Neural cell (in vitro differentiated cells): ENCODE measurements at regions not wholly inside any gene's neighbourhood (a gene's known extent, or its start where the extent isn't known, plus 50 kb on each side); places are given as distances from the start of the nearest gene placed in this dataset.

ENCODE experiments used
- H2AFZ ChIP-seq: fragments of 200-600, 300-800 bp; sonication (generic), shearing (Covaris generic); 2 replicates; pipeline ENCODE4 v1.6.0; 2014; ENCODE audit warnings: low read depth, mild to moderate bottlenecking, antibody characterized with exemption, low read length, moderate library complexity
- H3F3A ChIP-seq: fragments of 200-600 bp; shearing (Covaris generic); 2 replicates; pipeline ENCODE4 v1.6.1; 2016; ENCODE audit warnings: mild to moderate bottlenecking, moderate library complexity, mixed read lengths, antibody characterized with exemption, low read length; ENCODE audit not compliant: insufficient read depth, poor library complexity, severe bottlenecking
- H3K27ac ChIP-seq: fragments of 200-600, 300-800 bp; sonication (generic), shearing (Covaris generic); 2 replicates; pipeline ENCODE4 v1.5.1; 2014; ENCODE audit warnings: mild to moderate bottlenecking, low read length, moderate library complexity
- H3K27me3 ChIP-seq: fragments of 300-800, 200-600 bp; sonication (generic), shearing (Covaris generic); 2 replicates; pipeline ENCODE4 v1.6.0; 2014; ENCODE audit warnings: mild to moderate bottlenecking, low read depth, low read length, moderate library complexity; ENCODE audit not compliant: insufficient read depth
- H3K36me3 ChIP-seq: fragments of 300-800, 200-600 bp; sonication (generic), shearing (Covaris generic); 2 replicates; pipeline ENCODE4 v1.5.1; 2014; ENCODE audit warnings: mild to moderate bottlenecking, antibody characterized with exemption, low read length, moderate library complexity; ENCODE audit not compliant: insufficient read depth
- H3K4me2 ChIP-seq: fragments of 300-800, 200-600 bp; sonication (generic), shearing (Covaris generic); 2 replicates; pipeline ENCODE4 v1.6.0; 2014; ENCODE audit warnings: mild to moderate bottlenecking, low read length
- H3K4me3 ChIP-seq: fragments of 300-800, 200-600 bp; sonication (generic), shearing (Covaris generic); 2 replicates; pipeline ENCODE4 v1.5.1; 2014; ENCODE audit warnings: mild to moderate bottlenecking, low read length, moderate library complexity
- H3K79me2 ChIP-seq: fragments of 200-600 bp; shearing (Covaris generic); replicated peaks from 2 replicates; pipeline ENCODE4 v1.6.0; 2014; ENCODE audit warnings: mild to moderate bottlenecking, low read length, moderate library complexity; ENCODE audit not compliant: insufficient read depth
- H3K9ac ChIP-seq: fragments of 300-800, 200-600 bp; sonication (generic), shearing (Covaris generic); 2 replicates; pipeline ENCODE4 v1.6.1; 2016; ENCODE audit warnings: mild to moderate bottlenecking, low read length, mixed read lengths
- H3K9me2 ChIP-seq: fragments of 200-600 bp; shearing (Covaris generic); 2 replicates; pipeline ENCODE4 v1.6.1; 2016; ENCODE audit warnings: mild to moderate bottlenecking, low read length, mixed read lengths; ENCODE audit not compliant: insufficient read depth
- H3K9me3 ChIP-seq: fragments of 200-600, 300-800 bp; sonication (generic), shearing (Covaris generic); 2 replicates; pipeline ENCODE4 v1.6.1; 2016; ENCODE audit warnings: mild to moderate bottlenecking, mixed run types, low read length, moderate library complexity, mixed read lengths
- H4K20me1 ChIP-seq: fragments of 200-600 bp; shearing (Covaris generic); 2 replicates; pipeline ENCODE4 v1.6.1; 2016; ENCODE audit warnings: mild to moderate bottlenecking, mixed run types; ENCODE audit not compliant: insufficient read depth
- EP300 ChIP-seq: fragments of 450-650 bp; conservative IDR thresholded peaks from 2 replicates; pipeline ENCODE4 v1.6.1; 2014; ENCODE audit warnings: antibody characterized with exemption, mild to moderate bottlenecking, moderate library complexity; ENCODE audit not compliant: poor library complexity, severe bottlenecking
- EZH2 ChIP-seq: fragments of 200-600, 300-800 bp; shearing (Covaris generic), sonication (generic); IDR thresholded peaks from 2 replicates; pipeline ENCODE4 v1.6.1; 2014; ENCODE audit warnings: antibody characterized with exemption, low read length, borderline replicate concordance, mild to moderate bottlenecking; ENCODE audit not compliant: insufficient read depth, poor library complexity, severe bottlenecking
- MXI1 ChIP-seq: fragments of 450-650 bp; conservative IDR thresholded peaks from 2 replicates; pipeline ENCODE4 v1.6.1; 2014; ENCODE audit warnings: antibody characterized with exemption, mild to moderate bottlenecking; ENCODE audit not compliant: poor library complexity, severe bottlenecking
- POLR2AphosphoS5 ChIP-seq: IDR thresholded peaks from 2 replicates; pipeline ENCODE4 v1.6.1; 2012
- RAD21 ChIP-seq: fragments of 450-650 bp; conservative IDR thresholded peaks from 2 replicates; pipeline ENCODE4 v1.6.1; 2014; ENCODE audit warnings: antibody characterized with exemption, mild to moderate bottlenecking, moderate library complexity
- SMC3 ChIP-seq: fragments of 450-650 bp; conservative IDR thresholded peaks from 2 replicates; pipeline ENCODE4 v1.6.1; 2014; ENCODE audit warnings: antibody characterized with exemption, mild to moderate bottlenecking, moderate library complexity; ENCODE audit not compliant: poor library complexity
- TAF1 ChIP-seq: IDR thresholded peaks from 2 replicates; pipeline ENCODE4 v1.6.1; 2012; ENCODE audit warnings: low read depth
- TF ChIP-seq, protein P1 (sequence below): IDR thresholded peaks from 2 replicates; pipeline ENCODE4 v1.6.1; 2012; ENCODE audit warnings: borderline replicate concordance
- TF ChIP-seq, protein P2 (sequence below): fragments of 450-650 bp; IDR thresholded peaks from 2 replicates; pipeline ENCODE4 v1.5.1; 2014; ENCODE audit warnings: antibody characterized with exemption, mild to moderate bottlenecking, moderate library complexity; ENCODE audit not compliant: poor library complexity, severe bottlenecking

DNA sequence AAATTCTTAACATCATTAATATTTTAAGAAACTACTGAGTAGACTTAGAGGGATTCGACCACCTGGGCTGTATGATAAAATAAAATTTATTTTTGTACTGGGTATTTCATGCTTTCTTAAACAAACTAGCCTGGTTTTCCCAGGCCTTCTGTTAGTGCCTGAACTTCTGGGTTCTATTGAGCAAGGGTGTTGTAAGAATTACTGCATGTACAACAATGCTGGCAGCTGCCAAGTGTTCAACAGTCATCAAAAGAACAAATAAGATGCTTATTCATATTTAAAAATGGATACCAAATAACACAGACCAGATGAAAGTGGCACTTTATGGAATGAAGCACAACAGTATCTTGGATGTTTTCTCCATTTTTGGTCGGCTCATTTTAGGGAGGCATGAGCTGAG lies 123.2 kb upstream of the FBXL7 start:
- Histone ChIP-seq H3F3A (no peaks in the 10 kb centered on the region), H3K27me3 (no peaks in the 10 kb centered on the region), H3K4me2 (no peak overlapping the region), H3K9me2 (no peaks in the 10 kb centered on the region), H3K9ac (no peak overlapping the region), H3K79me2 (no peaks in the 10 kb centered on the region), H4K20me1 (no peaks in the 10 kb centered on the region), H2AFZ (no peak overlapping the region), H3K4me3 (no peak overlapping the region), H3K36me3 (no peaks in the 10 kb centered on the region), H3K9me3 (no peaks in the 10 kb centered on the region), H3K27ac (no peak overlapping the region)
- TF ChIP-seq EP300, result no peak
- no peak for TF ChIP-seq MXI1
- TF ChIP-seq, protein P1, sequence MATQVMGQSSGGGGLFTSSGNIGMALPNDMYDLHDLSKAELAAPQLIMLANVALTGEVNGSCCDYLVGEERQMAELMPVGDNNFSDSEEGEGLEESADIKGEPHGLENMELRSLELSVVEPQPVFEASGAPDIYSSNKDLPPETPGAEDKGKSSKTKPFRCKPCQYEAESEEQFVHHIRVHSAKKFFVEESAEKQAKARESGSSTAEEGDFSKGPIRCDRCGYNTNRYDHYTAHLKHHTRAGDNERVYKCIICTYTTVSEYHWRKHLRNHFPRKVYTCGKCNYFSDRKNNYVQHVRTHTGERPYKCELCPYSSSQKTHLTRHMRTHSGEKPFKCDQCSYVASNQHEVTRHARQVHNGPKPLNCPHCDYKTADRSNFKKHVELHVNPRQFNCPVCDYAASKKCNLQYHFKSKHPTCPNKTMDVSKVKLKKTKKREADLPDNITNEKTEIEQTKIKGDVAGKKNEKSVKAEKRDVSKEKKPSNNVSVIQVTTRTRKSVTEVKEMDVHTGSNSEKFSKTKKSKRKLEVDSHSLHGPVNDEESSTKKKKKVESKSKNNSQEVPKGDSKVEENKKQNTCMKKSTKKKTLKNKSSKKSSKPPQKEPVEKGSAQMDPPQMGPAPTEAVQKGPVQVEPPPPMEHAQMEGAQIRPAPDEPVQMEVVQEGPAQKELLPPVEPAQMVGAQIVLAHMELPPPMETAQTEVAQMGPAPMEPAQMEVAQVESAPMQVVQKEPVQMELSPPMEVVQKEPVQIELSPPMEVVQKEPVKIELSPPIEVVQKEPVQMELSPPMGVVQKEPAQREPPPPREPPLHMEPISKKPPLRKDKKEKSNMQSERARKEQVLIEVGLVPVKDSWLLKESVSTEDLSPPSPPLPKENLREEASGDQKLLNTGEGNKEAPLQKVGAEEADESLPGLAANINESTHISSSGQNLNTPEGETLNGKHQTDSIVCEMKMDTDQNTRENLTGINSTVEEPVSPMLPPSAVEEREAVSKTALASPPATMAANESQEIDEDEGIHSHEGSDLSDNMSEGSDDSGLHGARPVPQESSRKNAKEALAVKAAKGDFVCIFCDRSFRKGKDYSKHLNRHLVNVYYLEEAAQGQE, result no peak
- TF ChIP-seq POLR2AphosphoS5, result no peak
- TF ChIP-seq EZH2, result no peak
- no peak for TF ChIP-seq SMC3
- no peak for TF ChIP-seq RAD21
- TF ChIP-seq TAF1, result no peak
- TF ChIP-seq, protein P2, sequence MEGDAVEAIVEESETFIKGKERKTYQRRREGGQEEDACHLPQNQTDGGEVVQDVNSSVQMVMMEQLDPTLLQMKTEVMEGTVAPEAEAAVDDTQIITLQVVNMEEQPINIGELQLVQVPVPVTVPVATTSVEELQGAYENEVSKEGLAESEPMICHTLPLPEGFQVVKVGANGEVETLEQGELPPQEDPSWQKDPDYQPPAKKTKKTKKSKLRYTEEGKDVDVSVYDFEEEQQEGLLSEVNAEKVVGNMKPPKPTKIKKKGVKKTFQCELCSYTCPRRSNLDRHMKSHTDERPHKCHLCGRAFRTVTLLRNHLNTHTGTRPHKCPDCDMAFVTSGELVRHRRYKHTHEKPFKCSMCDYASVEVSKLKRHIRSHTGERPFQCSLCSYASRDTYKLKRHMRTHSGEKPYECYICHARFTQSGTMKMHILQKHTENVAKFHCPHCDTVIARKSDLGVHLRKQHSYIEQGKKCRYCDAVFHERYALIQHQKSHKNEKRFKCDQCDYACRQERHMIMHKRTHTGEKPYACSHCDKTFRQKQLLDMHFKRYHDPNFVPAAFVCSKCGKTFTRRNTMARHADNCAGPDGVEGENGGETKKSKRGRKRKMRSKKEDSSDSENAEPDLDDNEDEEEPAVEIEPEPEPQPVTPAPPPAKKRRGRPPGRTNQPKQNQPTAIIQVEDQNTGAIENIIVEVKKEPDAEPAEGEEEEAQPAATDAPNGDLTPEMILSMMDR, result no peak

DNA sequence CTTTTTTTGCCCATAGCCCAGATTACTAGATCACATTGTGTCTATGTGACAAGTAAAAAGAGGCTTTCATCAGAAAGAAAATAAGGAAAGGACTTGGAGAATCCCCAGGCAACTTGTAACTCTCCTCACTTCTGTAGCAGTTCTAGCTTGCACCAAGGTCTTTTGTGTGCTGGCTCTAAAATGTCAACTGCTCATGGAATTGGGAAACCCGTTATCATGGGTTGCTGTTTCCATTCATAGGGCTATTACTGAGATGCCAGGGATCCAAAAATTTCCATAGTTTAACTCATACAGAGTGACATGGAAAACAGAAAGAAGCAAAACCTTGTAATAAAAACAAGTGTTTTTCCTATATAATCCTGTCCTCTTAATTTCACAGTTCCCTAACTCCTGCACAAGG lies 123.9 kb upstream of the FBXL7 start:
- TF ChIP-seq TAF1, result no peak
- no peak for TF ChIP-seq EZH2
- no peak for TF ChIP-seq MXI1
- TF ChIP-seq, protein P1, result no peak
- TF ChIP-seq EP300, result no peak
- no peak for TF ChIP-seq RAD21
- TF ChIP-seq, protein P2, result no peak
- no peak for TF ChIP-seq POLR2AphosphoS5
- TF ChIP-seq SMC3, result no peak

More for the DNA sequence above, 123.9 kb upstream of the FBXL7 start:
- no peaks in the 10 kb centered on the region for H3F3A ChIP-seq
- no peak overlapping the region for H3K9ac ChIP-seq
- H2AFZ ChIP-seq, result no peak overlapping the region
- H3K79me2 ChIP-seq, result no peaks in the 10 kb centered on the region
- no peaks in the 10 kb centered on the region for H3K9me2 ChIP-seq
- no peak overlapping the region for H3K27ac ChIP-seq
- no peaks in the 10 kb centered on the region for H3K9me3 ChIP-seq
- H4K20me1 ChIP-seq, result no peaks in the 10 kb centered on the region
- no peaks in the 10 kb centered on the region for H3K27me3 ChIP-seq
- H3K4me2 ChIP-seq, result no peak overlapping the region
- no peaks in the 10 kb centered on the region for H3K36me3 ChIP-seq
- no peak overlapping the region for H3K4me3 ChIP-seq
